Endodermal cell (in vitro differentiated cells): ENCODE measurements at regions not wholly inside any gene's neighbourhood (a gene's known extent, or its start where the extent isn't known, plus 50 kb on each side); places are given as distances from the start of the nearest gene placed in this dataset.

ENCODE experiments used
- DNase-seq: peaks from one replicate; pipeline ENCODE4 v3.0.0-alpha.2; 2017
- H3K27ac ChIP-seq: 2 replicates; pipeline ENCODE4 v1.5.1; 2013; ENCODE audit warnings: mild to moderate bottlenecking, low read depth, low read length, moderate library complexity
- H3K27me3 ChIP-seq: 2 replicates; pipeline ENCODE4 v1.6.1; 2013; ENCODE audit warnings: mild to moderate bottlenecking, low read length, moderate library complexity; ENCODE audit not compliant: insufficient read depth, control insufficient read depth, poor library complexity, severe bottlenecking
- H3K36me3 ChIP-seq: 2 replicates; pipeline ENCODE4 v1.7.0; 2013; ENCODE audit warnings: mild to moderate bottlenecking, low read length, moderate library complexity; ENCODE audit not compliant: control insufficient read depth, insufficient read depth
- H3K4me1 ChIP-seq: one replicate; pipeline ENCODE4 v1.7.0; 2013; ENCODE audit warnings: low read length; ENCODE audit not compliant: control insufficient read depth, insufficient read depth
- H3K4me3 ChIP-seq: 2 replicates; pipeline ENCODE4 v1.5.1; 2013; ENCODE audit warnings: mild to moderate bottlenecking, low read length, moderate library complexity
- H3K9ac ChIP-seq: 2 replicates; pipeline ENCODE4 v1.6.1; 2013; ENCODE audit warnings: mild to moderate bottlenecking, low read length, moderate library complexity; ENCODE audit not compliant: poor library complexity, severe bottlenecking; ENCODE audit errors: extremely low read depth
- H3K9me3 ChIP-seq: 2 replicates; pipeline ENCODE4 v1.6.1; 2013; ENCODE audit warnings: mild to moderate bottlenecking, low read length, moderate library complexity; ENCODE audit not compliant: control insufficient read depth
- H3K27ac Mint-ChIP-seq: 2 replicates; pipeline ENCODE4 v1.8.0; 2020; ENCODE audit warnings: mixed read lengths
- H3K27me3 Mint-ChIP-seq: 2 replicates; pipeline ENCODE4 v1.8.0; 2021; ENCODE audit warnings: mild to moderate bottlenecking, mixed read lengths; ENCODE audit not compliant: insufficient read depth
- H3K36me3 Mint-ChIP-seq: 2 replicates; pipeline ENCODE4 v1.8.0; 2020; ENCODE audit warnings: low read depth, mixed read lengths
- H3K4me1 Mint-ChIP-seq: 2 replicates; pipeline ENCODE4 v1.8.0; 2020; ENCODE audit warnings: mixed read lengths
- H3K4me3 Mint-ChIP-seq: 2 replicates; pipeline ENCODE4 v1.8.0; 2020; ENCODE audit warnings: mild to moderate bottlenecking, moderate library complexity, mixed read lengths
- H3K9me3 Mint-ChIP-seq: 2 replicates; pipeline ENCODE4 v1.8.0; 2020; ENCODE audit warnings: mild to moderate bottlenecking, mixed read lengths
- CTCF ChIP-seq: fragments of 200-600 bp; sonication (generic); conservative IDR thresholded peaks from 2 replicates; pipeline ENCODE4 v1.5.0; 2021; ENCODE audit warnings: antibody characterized with exemption, mild to moderate bottlenecking
- WGBS, 2 experiments: methylation state at CpG; one replicate each; pipeline versions ENCODE4 v1.1.5 to v1.1.7; 2013; ENCODE audit warnings: missing lambda C conversion rate in 2 of 2, mixed read lengths in 1 of 2; ENCODE audit not compliant: insufficient coverage in 1 of 2, insufficient read length in 1 of 2; 5-methylcytosine and 5-hydroxymethylcytosine counted together

GRCh38 chr21:25330266-25330665 is 277.0 kb downstream of the MRPL39 start:
- Histone ChIP-seq H3K4me3 (no peak overlapping the region), H3K4me1 (peaks cover 3% of the 10 kb centered on the region), H3K9ac (no peak overlapping the region), H3K27me3 (peaks cover 19% of the 10 kb centered on the region), H3K27ac (no peak overlapping the region), H3K36me3 (no peaks in the 10 kb centered on the region), H3K9me3 (no peaks in the 10 kb centered on the region)
- H3K4me3 Mint-ChIP-seq, result no peak overlapping the region
- H3K9me3 Mint-ChIP-seq, result no peaks in the 10 kb centered on the region
- no peak for DNase-seq
- H3K4me1 Mint-ChIP-seq, result peaks cover 4% of the 10 kb centered on the region
- peaks cover 2% of the 10 kb centered on the region for H3K27me3 Mint-ChIP-seq
- TF ChIP-seq CTCF, result no peak
- no peak overlapping the region for H3K27ac Mint-ChIP-seq
- no peaks in the 10 kb centered on the region for H3K36me3 Mint-ChIP-seq
- WGBS, 2 experiments, result 91% methylated on average over 2 of the region's 2 CpGs; no CpG with 5 or more reads in 1 of the 2 experiments

GRCh38 chr21:25329227-25329825 is 278.0 kb downstream of the MRPL39 start:
- no peak for TF ChIP-seq CTCF
- Histone ChIP-seq H3K27ac (no peak overlapping the region), H3K4me1 (peaks cover 3% of the 10 kb centered on the region), H3K27me3 (peaks cover 10% of the 10 kb centered on the region), H3K9me3 (no peaks in the 10 kb centered on the region), H3K9ac (no peak overlapping the region), H3K36me3 (no peaks in the 10 kb centered on the region), H3K4me3 (no peak overlapping the region)
- Mint-ChIP-seq H3K4me3 (no peak overlapping the region), H3K9me3 (no peaks in the 10 kb centered on the region), H3K27me3 (peaks cover 2% of the 10 kb centered on the region), H3K36me3 (no peaks in the 10 kb centered on the region), H3K4me1 (peaks cover 4% of the 10 kb centered on the region), H3K27ac (no peak overlapping the region)
- 79% methylated on average over 1 of the region's 2 CpGs; no CpG with 5 or more reads in 1 of the 2 experiments for WGBS, 2 experiments
- no peak for DNase-seq

- Histone ChIP-seq H3K4me1 (peaks cover 3% of the 10 kb centered on the region), H3K4me3 (no peak overlapping the region), H3K27me3 (peaks cover 4% of the 10 kb centered on the region), H3K27ac (peak overlapping the region; percentile 33), H3K36me3 (no peaks in the 10 kb centered on the region), H3K9ac (no peak overlapping the region), H3K9me3 (no peaks in the 10 kb centered on the region)
- Mint-ChIP-seq H3K4me3 (no peak overlapping the region), H3K27me3 (peaks cover 2% of the 10 kb centered on the region), H3K9me3 (no peaks in the 10 kb centered on the region), H3K4me1 (peaks cover 4% of the 10 kb centered on the region), H3K36me3 (no peaks in the 10 kb centered on the region), H3K27ac (no peak overlapping the region)
- no peak for DNase-seq
- 60% methylated on average over 1 of the region's 1 CpG; no CpG with 5 or more reads in 1 of the 2 experiments for WGBS, 2 experiments
- TF ChIP-seq CTCF, result no peak
Observed at GRCh38 chr21:25328736-25329135, 278.5 kb downstream of the MRPL39 start.
